GM19351 (cell line): ENCODE measurements at regions not wholly inside any gene's neighbourhood (a gene's known extent, or its start where the extent isn't known, plus 50 kb on each side); places are given as distances from the start of the nearest gene placed in this dataset.

Source experiments
- ATAC-seq: cut with Tn5 transposase; IDR thresholded peaks from one replicate; pipeline ENCODE4 v1.9.1; 2021; ENCODE audit warnings: mild to moderate bottlenecking, moderate library complexity; ENCODE audit not compliant: unreplicated experiment

GRCh38 chr12:24069532-24070395 lies 120.3 kb upstream of the SOX5 start:
- ATAC-seq = no peak

GRCh38 chr12:24066865-24067264 lies 117.4 kb upstream of the SOX5 start:
- ATAC-seq = no peak

- no peak for ATAC-seq
Measured at GRCh38 chr12:24066097-24066496, 116.6 kb upstream of the SOX5 start.

- no peak for ATAC-seq
Measured at GRCh38 chr12:24062642-24063245, 113.3 kb upstream of the SOX5 start.

GRCh38 chr12:24060089-24060488 lies 110.6 kb upstream of the SOX5 start:
- ATAC-seq = no peak

GRCh38 chr12:24057920-24058476 lies 108.5 kb upstream of the SOX5 start:
- ATAC-seq = no peak

- ATAC-seq = no peak
Measured at GRCh38 chr12:24055747-24056146, 106.3 kb upstream of the SOX5 start.

GRCh38 chr12:24054416-24054815 lies 104.9 kb upstream of the SOX5 start:
- ATAC-seq = no peak

GRCh38 chr12:24049728-24050127 lies 100.3 kb upstream of the SOX5 start:
- no peak for ATAC-seq

- ATAC-seq = no peak
Measured at GRCh38 chr12:24049101-24049500, 99.6 kb upstream of the SOX5 start.

- no peak for ATAC-seq
Measured at GRCh38 chr12:24048446-24048845, 99.0 kb upstream of the SOX5 start.

GRCh38 chr12:24047326-24047725 lies 97.9 kb upstream of the SOX5 start:
- no peak for ATAC-seq

GRCh38 chr12:24045816-24046257 lies 96.4 kb upstream of the SOX5 start:
- ATAC-seq = no peak

GRCh38 chr12:24044941-24045703 lies 95.7 kb upstream of the SOX5 start:
- ATAC-seq = no peak

GRCh38 chr12:24042651-24043050 lies 93.2 kb upstream of the SOX5 start:
- ATAC-seq = no peak

GRCh38 chr12:24039113-24039525 lies 89.6 kb upstream of the SOX5 start:
- no peak for ATAC-seq

GRCh38 chr12:24038211-24038997 lies 88.9 kb upstream of the SOX5 start:
- no peak for ATAC-seq

GRCh38 chr12:24036438-24037216 lies 87.2 kb upstream of the SOX5 start:
- ATAC-seq = no peak

GRCh38 chr12:24034894-24035293 lies 85.4 kb upstream of the SOX5 start:
- ATAC-seq = no peak

- no peak for ATAC-seq
Measured at GRCh38 chr12:24034160-24034559, 84.7 kb upstream of the SOX5 start.
